SK-N-SH treated with all-trans-retinoic acid at 6 μM for 48 hours (cell line): ENCODE measurements at regions not wholly inside any gene's neighbourhood (a gene's known extent, or its start where the extent isn't known, plus 50 kb on each side); places are given as distances from the start of the nearest gene placed in this dataset.
"Not testable (repeated sequence)": the region's sequence is repeated elsewhere in the genome, so short reads cannot be mapped to it uniquely, and the experiment has no call there.

Experiments used
- ATAC-seq: fragments of 200-7000 bp; cut with Tn5 transposase; 3 replicates; pipeline ENCODE4 v1.9.1; 2020; ENCODE audit warnings: mild to moderate bottlenecking, moderate library complexity
- ARNTL ChIP-seq: fragments of 450-650 bp; formaldehyde crosslinking; IDR thresholded peaks from 2 replicates; pipeline ENCODE4 v1.5.0; 2020; ENCODE audit warnings: low read depth, mild to moderate bottlenecking, moderate library complexity, borderline replicate concordance
- BACH2 ChIP-seq: fragments of 250-450 bp; sonication (Bioruptor Pico); IDR thresholded peaks from 2 replicates; pipeline ENCODE4 v1.9.0; 2021; ENCODE audit warnings: mild to moderate bottlenecking, borderline replicate concordance
- CSDC2 ChIP-seq: fragments of 250-450 bp; sonication (Bioruptor Pico); IDR thresholded peaks from 2 replicates; pipeline ENCODE4 v1.5.0; 2020; ENCODE audit warnings: mild to moderate bottlenecking, moderate library complexity
- CSRNP3 ChIP-seq: fragments of 250-450 bp; sonication (Bioruptor Pico); IDR thresholded peaks from 2 replicates; pipeline ENCODE4 v1.5.1; 2021; ENCODE audit warnings: mild to moderate bottlenecking, moderate library complexity
- ESRRG ChIP-seq: fragments of 250-450 bp; sonication (Bioruptor Pico); IDR thresholded peaks from 2 replicates; pipeline ENCODE4 v1.6.1; 2021; ENCODE audit warnings: mild to moderate bottlenecking
- GLIS3 ChIP-seq: fragments of 250-450 bp; sonication (Bioruptor Pico); IDR thresholded peaks from 2 replicates; pipeline ENCODE4 v1.5.0; 2020; ENCODE audit warnings: mild to moderate bottlenecking, moderate library complexity
- ISL1 ChIP-seq: fragments of 250-450 bp; sonication (Bioruptor Pico); IDR thresholded peaks from 2 replicates; pipeline ENCODE4 v2.1.2; 2022; ENCODE audit warnings: mild to moderate bottlenecking, moderate library complexity
- OSR1 ChIP-seq: fragments of 250-450 bp; sonication (Bioruptor Pico); IDR thresholded peaks from 2 replicates; pipeline ENCODE4 v1.8.0; 2022; ENCODE audit warnings: moderate library complexity, mild to moderate bottlenecking, inconsistent platforms
- PATZ1 ChIP-seq: fragments of 250-450 bp; sonication (Bioruptor Pico); IDR thresholded peaks from 2 replicates; pipeline ENCODE4 v1.8.0; 2020; ENCODE audit warnings: mild to moderate bottlenecking, moderate library complexity, borderline replicate concordance
- RARB ChIP-seq: fragments of 250-450 bp; sonication (Bioruptor Pico); IDR thresholded peaks from 2 replicates; pipeline ENCODE4 v1.8.0; 2021; ENCODE audit warnings: mild to moderate bottlenecking, moderate library complexity
- SNAI2 ChIP-seq: fragments of 250-450 bp; sonication (Bioruptor Pico); IDR thresholded peaks from 2 replicates; pipeline ENCODE4 v1.5.0; 2020; ENCODE audit warnings: mild to moderate bottlenecking, moderate library complexity
- TCF4 ChIP-seq: fragments of 250-450 bp; sonication (Bioruptor Pico); IDR thresholded peaks from 2 replicates; pipeline ENCODE4 v1.8.0; 2021; ENCODE audit warnings: mild to moderate bottlenecking, moderate library complexity, borderline replicate concordance
- TOX ChIP-seq: fragments of 250-450 bp; sonication (Bioruptor Pico); IDR thresholded peaks from 2 replicates; pipeline ENCODE4 v1.8.0; 2021; ENCODE audit warnings: mild to moderate bottlenecking, moderate library complexity, borderline replicate concordance
- TSHZ2 ChIP-seq: fragments of 250-450 bp; sonication (Bioruptor Pico); IDR thresholded peaks from 2 replicates; pipeline ENCODE4 v1.5.0; 2020; ENCODE audit warnings: mild to moderate bottlenecking, moderate library complexity
- ZC3H10 ChIP-seq: fragments of 250-450 bp; sonication (Bioruptor Pico); IDR thresholded peaks from 2 replicates; pipeline ENCODE4 v1.5.1; 2021; ENCODE audit warnings: mild to moderate bottlenecking, moderate library complexity
- ZFP3 ChIP-seq: fragments of 250-450 bp; sonication (Bioruptor Pico); IDR thresholded peaks from 2 replicates; pipeline ENCODE4 v1.5.0; 2020; ENCODE audit warnings: mild to moderate bottlenecking, moderate library complexity
- ZFP30 ChIP-seq: fragments of 450-650 bp; formaldehyde crosslinking; IDR thresholded peaks from 2 replicates; pipeline ENCODE4 v1.5.0; 2022; ENCODE audit warnings: mild to moderate bottlenecking, moderate library complexity
- ZNF565 ChIP-seq: fragments of 450-650 bp; formaldehyde crosslinking; conservative IDR thresholded peaks from 2 replicates; pipeline ENCODE4 v1.5.0; 2020; ENCODE audit warnings: low read depth, mild to moderate bottlenecking, moderate library complexity
- ZNF70 ChIP-seq: fragments of 450-650 bp; formaldehyde crosslinking; IDR thresholded peaks from 2 replicates; pipeline ENCODE4 v1.5.0; 2020; ENCODE audit warnings: mild to moderate bottlenecking, moderate library complexity
- TF ChIP-seq, protein P1 (sequence below): fragments of 250-450 bp; sonication (Bioruptor Pico); IDR thresholded peaks from 2 replicates; pipeline ENCODE4 v1.5.1; 2020; ENCODE audit warnings: low read depth, mild to moderate bottlenecking, moderate library complexity
- TF ChIP-seq, protein P2 (sequence below): fragments of 250-450 bp; sonication (Bioruptor Pico); IDR thresholded peaks from 2 replicates; pipeline ENCODE4 v1.8.0; 2021; ENCODE audit warnings: low read depth, mild to moderate bottlenecking, moderate library complexity, borderline replicate concordance

GRCh38 chr10:36773652-36774051 is 351.7 kb upstream of the ANKRD30A start (continued):
- no peak for TF ChIP-seq ZNF70

GRCh38 chr10:36771725-36772124 is 353.7 kb upstream of the ANKRD30A start:
- TF ChIP-seq BACH2 (no peak), ISL1 (no peak), SNAI2 (CRISPR knock-in tag) (no peak), CSRNP3 (CRISPR knock-in tag) (no peak), ZC3H10 (no peak), ESRRG (CRISPR knock-in tag) (no peak), ARNTL (CRISPR knock-in tag) (no peak), OSR1 (CRISPR knock-in tag) (no peak), PATZ1 (no peak), GLIS3 (no peak), TSHZ2 (CRISPR knock-in tag) (no peak), CSDC2 (CRISPR knock-in tag) (no peak), ZFP3 (CRISPR knock-in tag) (no peak), ZNF565 (no peak), ZFP30 (no peak), TCF4 (CRISPR knock-in tag) (no peak)
- TF ChIP-seq, protein P1, sequence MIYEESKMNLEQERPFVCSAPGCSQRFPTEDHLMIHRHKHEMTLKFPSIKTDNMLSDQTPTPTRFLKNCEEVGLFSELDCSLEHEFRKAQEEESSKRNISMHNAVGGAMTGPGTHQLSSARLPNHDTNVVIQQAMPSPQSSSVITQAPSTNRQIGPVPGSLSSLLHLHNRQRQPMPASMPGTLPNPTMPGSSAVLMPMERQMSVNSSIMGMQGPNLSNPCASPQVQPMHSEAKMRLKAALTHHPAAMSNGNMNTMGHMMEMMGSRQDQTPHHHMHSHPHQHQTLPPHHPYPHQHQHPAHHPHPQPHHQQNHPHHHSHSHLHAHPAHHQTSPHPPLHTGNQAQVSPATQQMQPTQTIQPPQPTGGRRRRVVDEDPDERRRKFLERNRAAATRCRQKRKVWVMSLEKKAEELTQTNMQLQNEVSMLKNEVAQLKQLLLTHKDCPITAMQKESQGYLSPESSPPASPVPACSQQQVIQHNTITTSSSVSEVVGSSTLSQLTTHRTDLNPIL (CRISPR knock-in tag), result no peak
- TF ChIP-seq, protein P2, sequence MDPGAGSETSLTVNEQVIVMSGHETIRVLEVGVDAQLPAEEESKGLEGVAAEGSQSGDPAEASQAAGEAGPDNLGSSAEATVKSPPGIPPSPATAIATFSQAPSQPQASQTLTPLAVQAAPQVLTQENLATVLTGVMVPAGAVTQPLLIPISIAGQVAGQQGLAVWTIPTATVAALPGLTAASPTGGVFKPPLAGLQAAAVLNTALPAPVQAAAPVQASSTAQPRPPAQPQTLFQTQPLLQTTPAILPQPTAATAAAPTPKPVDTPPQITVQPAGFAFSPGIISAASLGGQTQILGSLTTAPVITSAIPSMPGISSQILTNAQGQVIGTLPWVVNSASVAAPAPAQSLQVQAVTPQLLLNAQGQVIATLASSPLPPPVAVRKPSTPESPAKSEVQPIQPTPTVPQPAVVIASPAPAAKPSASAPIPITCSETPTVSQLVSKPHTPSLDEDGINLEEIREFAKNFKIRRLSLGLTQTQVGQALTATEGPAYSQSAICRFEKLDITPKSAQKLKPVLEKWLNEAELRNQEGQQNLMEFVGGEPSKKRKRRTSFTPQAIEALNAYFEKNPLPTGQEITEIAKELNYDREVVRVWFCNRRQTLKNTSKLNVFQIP (CRISPR knock-in tag), result no peak
- ATAC-seq, result no peak

- not testable (repeated sequence) for ATAC-seq
These were observed 355.7 kb upstream of the ANKRD30A start for GRCh38 chr10:36769741-36770140.

DNA sequence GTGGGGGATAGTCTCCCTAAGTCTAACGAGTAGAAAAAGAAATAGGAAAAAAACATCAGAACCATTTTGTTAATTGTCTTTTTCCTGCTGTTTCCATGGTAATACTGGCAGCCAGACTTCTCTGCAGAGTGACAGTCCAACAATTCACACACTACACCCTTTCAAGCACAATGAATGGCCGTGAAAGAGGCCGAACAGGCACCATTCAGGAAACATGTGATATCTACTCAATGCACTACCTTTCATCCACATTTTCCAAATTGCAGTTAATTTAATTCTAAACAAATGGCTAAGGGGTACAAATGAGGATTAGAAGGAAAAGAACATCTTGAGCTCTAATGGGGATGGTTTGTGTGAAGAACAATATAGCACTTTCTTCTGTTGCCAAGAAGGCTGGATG is 358.5 kb upstream of the ANKRD30A start:
- ATAC-seq, result no peak
- TF ChIP-seq ZFP30, result no peak
- TF ChIP-seq, protein P1 (CRISPR knock-in tag), result no peak
- TF ChIP-seq, protein P2 (CRISPR knock-in tag), result no peak
- TF ChIP-seq BACH2, result no peak
- no peak for TF ChIP-seq CSRNP3 (CRISPR knock-in tag)
- TF ChIP-seq ZFP3 (CRISPR knock-in tag), result no peak
- TF ChIP-seq TCF4 (CRISPR knock-in tag), result no peak
- TF ChIP-seq ZNF565, result no peak
- TF ChIP-seq ZC3H10, result no peak
- no peak for TF ChIP-seq OSR1 (CRISPR knock-in tag)
- TF ChIP-seq PATZ1, result no peak
- no peak for TF ChIP-seq RARB (CRISPR knock-in tag)
- no peak for TF ChIP-seq TOX (CRISPR knock-in tag)
